ENCODE measurements at regions not wholly inside any gene's neighbourhood (a gene's known extent, or its start where the extent isn't known, plus 50 kb on each side); places are given as distances from the start of the nearest gene placed in this dataset.
"Not testable (repeated sequence)": the region's sequence is repeated elsewhere in the genome, so short reads cannot be mapped to it uniquely, and the experiment has no call there.

DNA sequence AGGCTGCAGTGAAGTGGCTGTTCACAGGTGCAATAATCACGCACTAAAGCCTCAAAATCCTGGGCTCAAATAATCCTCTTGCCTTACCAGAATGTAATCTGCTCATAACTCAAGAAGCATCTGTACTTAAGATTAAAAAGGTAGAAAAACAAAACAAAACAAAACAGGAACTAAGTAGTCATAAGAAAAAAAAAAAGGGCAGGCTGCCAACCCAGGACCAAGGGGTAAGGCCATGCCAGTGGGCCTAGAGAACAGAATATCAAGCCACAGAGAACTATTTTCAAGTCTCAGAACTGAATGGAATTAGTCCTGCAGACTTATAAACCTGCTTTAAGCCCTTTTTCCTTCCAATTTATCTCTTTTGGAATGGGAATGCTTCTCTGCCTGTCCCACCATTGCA is 64.8 kb upstream of the TBC1D3K start:
- DNase-seq (ENCODE audit: insufficient read length, low spot score) (no peak), FAIRE-seq (no peak)

DNA sequence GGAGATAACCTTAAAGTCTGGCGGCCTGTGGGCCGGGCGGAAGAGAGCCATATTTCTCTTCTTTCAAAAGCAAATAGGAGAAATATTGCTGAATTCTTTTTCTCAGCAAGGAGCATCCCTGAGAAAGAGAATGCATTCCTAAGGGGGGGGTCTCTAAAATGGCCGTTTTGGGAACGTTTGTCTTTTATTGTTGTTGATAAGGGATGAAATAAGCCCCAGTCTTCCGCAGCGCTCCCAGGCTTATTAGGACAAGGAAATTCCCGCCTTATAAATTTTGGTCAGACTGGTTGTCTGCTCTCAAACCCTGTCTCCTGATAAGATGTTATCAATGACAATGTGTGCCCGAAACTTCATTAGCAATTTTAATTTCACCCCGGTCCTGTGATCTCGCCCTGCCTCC is 65.8 kb upstream of the TBC1D3K start:
- not testable (repeated sequence) for FAIRE-seq; DNase-seq (ENCODE audit: insufficient read length, low spot score)

DNA sequence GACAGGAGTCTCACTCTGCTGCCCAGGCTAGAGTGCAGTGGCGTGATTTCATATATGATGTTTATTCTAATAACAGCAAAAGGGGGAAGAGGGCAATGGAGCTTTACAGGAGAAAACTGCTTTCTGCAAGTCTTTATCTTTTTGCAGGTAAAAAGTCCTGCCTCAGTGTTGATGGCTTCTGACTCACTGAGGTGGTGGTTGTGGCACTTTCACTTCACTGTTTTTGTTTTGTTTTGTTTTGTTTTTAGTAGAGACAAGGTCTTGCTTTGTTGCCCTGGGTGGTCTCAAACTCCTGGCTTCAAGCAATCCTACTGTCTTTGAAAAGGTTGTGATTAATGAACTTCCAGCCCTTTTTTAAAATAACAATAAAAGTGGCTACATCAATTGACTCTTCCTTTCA is 68.0 kb upstream of the TBC1D3K start:
- DNase-seq (ENCODE audit: insufficient read length, low spot score): no peak
- no peak for FAIRE-seq

DNA sequence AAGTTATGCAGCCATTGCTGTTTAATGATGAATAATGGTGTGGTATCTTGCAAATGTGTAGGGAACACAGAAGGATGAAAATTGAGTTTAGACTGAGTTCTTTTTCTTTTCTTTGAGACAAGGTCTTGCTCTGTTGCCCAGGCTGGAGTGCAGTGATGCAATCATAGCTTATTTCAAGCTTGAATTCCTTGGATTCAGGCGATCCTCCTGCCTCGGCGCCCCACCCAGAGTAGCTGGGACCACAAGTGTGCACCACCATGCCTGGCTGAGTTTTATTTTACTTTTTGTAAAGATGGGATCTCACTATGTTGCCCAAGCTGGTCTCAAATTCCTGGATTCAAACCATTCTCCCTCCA is 74.6 kb upstream of the TBC1D3K start:
- DNase-seq (ENCODE audit: insufficient read length, low spot score) (no peak), FAIRE-seq (no peak)

DNA sequence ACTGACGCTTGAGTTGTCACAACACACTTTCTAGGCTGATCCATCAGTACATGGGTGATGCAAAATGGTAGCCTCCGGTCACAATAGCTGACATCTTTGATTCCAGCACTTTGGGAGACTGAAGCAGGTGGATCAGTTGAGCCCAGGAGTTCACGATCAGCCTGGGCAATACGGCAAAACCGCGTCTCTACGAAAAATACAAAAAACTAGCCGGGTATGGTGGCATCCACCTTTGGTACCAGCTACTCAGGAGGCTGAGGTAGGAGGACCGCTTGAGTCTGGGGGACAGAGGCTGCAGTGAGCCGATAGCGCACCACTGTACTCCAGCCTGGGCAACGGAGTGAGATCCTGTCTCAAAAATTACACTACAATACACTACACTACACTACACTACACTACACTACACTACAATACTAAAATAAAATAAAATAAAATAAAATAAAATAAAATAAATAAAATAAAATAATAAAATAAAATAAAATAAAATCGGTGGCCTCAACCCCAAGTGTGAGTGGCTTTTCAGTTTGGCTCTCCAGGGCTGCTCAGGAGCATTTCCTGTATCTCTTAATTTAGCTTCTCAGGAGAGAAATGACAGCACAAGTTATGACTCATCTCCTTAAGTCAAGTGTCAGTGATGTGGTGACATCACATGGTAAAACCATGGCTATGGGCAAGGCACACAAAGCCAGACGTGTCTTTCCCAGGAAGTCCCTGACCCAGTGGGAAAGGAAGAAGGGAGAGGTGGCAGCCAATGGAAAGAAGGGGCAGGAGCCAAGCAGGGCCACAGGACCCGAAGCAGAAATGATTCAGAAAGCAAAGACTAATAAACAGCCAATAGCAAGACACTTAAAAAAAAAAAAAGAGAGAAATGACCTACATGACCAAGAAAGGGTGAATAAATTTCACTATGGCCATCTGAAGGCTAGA is 75.3 kb upstream of the TBC1D3K start:
- FAIRE-seq (no peak), DNase-seq (ENCODE audit: insufficient read length, low spot score) (peak; percentile 96)

DNA sequence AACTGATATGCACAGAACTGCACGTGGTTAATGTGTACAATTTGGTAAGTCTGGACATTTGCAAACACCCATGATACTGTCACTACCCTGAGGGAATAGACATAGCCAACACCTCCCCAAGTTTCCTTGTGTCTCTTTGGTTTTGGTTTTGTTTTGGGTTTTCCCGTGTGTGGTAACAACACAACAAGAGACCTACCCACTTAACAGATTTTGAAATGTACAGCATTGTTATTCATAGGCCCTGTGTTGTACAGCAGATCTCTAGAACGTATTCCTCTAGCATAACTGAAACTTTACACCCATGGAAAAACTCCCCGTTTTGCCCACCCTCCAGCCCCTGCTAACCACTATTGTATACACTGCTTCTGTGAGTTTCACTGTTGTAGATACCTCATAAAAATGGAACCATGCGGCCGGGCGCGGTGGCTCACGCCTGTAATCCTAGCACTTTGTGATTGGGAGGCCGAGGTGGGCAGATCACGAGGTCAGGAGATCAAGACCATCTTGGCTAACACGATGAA is 76.3 kb upstream of the TBC1D3K start:
- DNase-seq (ENCODE audit: insufficient read length, low spot score) (no peak), FAIRE-seq (no peak)

DNA sequence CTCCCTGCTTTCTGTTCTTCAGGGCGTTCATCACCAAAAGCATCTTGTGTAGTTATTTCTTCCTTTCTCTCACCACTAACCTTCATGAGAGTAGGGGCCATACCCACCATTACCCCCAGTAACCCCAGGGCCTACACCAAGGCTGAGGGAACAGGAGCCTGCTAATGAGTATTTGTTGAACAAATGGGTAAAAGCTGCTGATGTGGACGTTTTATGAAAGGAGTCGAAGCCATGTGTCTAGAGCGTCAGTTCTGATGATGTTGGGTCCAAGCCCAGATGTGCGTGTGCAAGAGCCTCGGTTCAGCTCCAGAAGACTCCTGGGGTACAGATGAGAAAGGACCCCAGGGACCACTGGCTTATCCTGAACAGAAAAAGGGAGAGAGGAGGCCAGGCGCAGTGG is 77.1 kb upstream of the TBC1D3K start:
- no peak for FAIRE-seq
- no peak for DNase-seq (ENCODE audit: insufficient read length, low spot score)

DNA sequence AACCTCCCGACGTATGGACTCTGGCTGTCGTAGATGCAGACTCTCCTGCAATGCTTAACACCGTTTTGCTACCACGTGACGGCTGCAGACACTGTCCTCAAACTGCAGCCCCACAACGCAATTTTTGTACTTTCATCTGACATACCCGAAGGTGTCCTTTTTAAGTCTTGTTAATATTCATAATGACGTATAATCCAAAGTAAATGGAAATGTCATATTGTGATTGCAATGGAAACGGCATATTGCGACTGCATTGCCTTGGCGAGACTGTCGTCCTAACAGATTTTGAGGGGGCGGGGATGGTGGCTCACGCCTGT is 79.3 kb upstream of the TBC1D3K start:
- FAIRE-seq (no peak), DNase-seq (ENCODE audit: insufficient read length, low spot score) (no peak)

DNA sequence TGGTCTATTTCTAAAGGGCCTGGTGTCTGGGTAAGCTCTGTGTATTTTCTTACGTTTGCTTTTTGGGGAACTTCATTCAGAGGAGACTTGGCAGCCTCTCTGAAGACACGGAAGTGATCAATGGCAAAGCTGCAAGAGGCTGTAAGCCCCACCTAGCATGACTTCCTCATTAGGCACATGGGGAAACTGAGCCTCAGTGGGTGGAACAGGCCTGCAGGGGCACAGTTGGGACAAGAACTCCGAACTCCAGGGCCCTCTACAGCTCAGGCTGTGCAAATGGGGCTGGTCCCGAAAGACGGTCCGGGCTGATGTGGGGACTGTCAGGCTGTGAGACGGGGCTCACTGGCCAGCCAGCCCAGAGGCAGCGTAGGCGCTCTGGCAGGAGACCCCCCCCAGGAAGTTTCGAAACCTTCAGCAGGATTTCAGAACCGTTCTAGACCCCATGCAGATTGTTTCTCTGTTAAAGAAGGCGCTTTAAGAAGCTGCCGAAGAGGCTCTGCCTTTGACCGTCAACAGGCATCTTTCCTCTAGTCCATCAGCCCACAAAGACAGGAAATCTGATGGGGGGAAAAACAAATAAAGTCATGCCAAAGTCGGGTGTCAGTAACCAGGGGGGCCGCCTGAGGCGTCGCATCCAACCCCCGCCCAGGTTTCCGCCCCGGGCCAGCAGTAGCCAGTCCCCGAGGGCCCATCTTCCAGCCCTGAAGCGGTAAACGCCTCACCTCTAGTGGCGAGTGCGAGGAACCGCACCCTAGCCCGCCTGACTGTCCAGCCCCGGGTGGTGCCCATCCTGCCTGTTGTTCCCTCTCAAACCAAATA is 79.8 kb upstream of the TBC1D3K start:
- peak; percentile 71 for DNase-seq (ENCODE audit: insufficient read length, low spot score)
- FAIRE-seq: no peak

DNA sequence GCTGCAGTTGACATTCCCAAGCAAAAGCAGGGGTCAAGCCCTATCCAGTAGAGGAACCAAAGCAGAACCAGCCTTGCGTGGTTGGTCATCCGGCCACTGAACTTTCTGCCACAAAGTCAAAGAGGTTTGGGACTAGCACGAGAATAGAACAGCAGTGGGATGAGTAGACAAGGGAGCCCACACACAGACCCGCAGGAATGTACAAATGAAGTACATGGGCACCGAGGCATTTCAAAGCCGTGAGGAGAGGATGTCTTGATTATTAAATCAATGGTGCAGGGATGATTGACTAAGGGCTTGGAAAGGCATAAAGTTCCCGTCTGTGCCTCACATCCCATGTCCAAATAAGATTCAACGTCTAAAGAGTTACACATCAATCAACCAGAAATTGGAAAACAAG is 81.8 kb upstream of the TBC1D3K start:
- FAIRE-seq (no peak), DNase-seq (ENCODE audit: insufficient read length, low spot score) (no peak)

DNA sequence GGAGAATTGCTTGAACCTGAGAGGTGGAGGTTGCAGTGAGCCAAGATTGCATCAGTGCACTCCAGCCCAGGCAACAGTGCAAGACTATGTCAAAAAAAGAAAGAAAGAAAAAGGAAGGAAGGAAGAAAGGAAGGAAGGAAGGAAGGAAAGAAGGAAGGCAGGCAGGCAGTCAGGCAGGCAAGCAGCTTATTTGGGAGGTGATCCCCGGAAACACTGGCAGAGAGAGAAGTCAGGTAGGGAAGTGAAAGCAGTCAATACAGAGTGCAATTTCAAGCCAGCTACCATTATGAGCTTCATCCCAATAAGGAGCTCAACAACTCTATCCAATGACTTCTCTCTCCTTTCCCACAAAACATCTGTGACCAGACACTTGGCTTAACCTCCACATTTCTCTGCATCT is 83.0 kb upstream of the TBC1D3K start:
- FAIRE-seq: no peak
- DNase-seq (ENCODE audit: insufficient read length, low spot score): no peak

DNA sequence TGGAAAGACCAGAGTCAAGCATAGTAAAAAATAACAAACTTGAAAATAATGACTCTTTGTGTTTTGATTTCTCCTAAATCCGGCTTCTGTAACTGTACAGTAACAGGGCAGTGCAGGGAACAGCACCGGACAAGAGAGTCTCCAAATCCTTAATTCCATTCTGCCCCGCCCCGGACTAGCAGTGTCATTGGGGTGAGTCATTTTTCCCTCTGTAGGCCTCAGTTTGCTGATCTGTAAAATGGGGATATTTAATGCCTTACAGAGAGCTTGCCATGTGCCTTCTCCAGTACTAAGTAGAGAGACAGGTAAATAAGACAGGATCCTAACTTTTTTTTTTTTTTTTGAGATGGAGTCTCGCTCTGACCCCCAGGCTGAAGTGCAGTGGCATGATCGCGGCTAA is 83.6 kb upstream of the TBC1D3K start:
- DNase-seq (ENCODE audit: insufficient read length, low spot score): no peak
- no peak for FAIRE-seq

DNA sequence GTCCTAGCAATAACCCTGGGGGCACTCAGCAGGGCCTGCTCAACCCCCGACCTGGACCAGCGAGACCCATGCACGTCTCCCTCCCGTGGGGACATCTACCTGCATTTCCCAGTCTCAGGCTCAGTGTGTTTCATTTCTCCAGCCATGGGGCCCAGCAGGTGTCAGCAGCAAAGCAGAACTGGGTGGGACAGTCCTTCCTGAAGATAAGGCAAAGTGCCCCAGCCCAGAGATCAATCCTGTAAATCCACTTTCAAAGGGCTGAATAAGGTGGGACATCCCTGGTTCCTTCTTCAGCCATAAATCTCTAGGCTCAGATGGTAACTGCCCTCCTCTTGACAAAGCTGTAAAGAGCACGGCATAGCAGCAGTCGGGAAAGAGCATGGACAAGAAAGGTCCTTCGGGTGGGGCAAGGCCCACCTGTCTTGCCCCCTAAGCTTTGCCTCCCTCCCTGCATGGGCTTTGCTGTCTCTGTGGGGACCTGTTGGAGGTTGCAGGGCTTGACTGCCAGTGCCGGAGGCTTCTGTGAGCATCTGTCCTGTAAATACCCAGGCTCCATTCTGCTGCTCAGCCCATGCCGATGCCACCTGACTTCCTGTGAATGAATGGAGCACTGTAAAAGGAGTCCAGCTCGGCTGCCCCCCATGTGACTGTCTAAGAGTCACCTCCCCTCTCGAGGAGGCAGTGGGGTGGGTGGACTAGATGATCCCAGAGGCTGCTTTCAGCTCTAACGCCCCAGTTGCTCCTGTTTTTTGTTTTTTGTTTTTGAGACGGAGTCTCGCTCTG is 84.8 kb upstream of the TBC1D3K start:
- DNase-seq (ENCODE audit: insufficient read length, low spot score): no peak
- no peak for FAIRE-seq

DNA sequence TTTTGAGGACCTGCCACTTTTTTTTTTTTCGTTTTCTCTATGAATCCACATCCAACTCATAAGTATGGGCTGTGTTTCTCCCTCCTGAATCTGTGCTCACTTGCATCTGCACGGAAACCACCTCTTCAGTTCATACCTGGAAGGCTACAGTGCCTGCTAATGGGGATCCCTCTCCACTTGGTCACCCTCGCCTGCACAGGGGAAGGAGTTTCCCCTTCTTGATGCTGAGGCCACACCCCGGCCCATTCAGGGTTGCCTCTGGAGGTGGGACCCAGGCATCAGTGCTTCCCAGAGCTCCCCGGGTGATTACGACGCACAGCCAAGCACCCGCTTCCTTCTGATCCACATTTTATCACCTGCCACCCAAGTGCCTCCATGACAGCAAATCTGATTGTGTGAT is 85.9 kb upstream of the TBC1D3K start:
- DNase-seq (ENCODE audit: insufficient read length, low spot score) (no peak), FAIRE-seq (no peak)

DNA sequence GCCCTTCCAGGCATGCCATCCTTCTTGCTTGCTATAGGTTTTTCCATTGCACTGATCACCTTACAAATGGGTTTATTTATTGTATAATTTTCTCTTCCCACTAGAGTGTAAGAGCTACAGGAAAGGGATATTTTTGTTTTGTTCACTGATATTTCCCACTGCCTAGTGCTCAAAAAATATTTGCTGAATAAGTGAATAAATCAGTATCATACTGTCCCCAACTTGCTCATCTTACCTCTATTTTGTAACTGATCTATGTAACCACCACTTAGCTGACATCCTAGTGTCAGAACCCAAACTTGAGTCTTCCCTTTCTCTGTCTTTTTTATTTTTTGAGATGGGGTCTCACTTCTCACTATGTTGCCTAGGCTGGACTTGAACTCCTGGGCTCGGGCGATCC is 87.6 kb upstream of the TBC1D3K start:
- FAIRE-seq (no peak), DNase-seq (ENCODE audit: insufficient read length, low spot score) (no peak)

DNA sequence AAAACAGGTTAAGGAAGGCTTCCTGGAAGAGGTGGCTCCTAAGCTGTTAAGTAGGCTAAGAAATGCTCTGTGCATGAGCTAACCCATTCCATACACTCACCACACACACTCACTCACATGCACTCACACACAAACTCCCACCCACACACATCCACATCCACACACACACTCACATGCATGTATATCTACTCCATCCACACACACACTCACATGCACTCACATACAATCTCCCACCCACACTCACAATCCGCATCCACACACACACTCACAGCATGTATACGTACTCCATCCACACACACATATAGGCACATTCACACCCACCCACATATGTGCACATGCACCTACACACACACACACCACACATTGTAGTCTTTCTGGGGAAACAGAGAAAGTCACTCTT is 89.3 kb upstream of the HNF1B start:
- DNase-seq (ENCODE audit: insufficient read length, low spot score) (no peak), FAIRE-seq (no peak)

DNA sequence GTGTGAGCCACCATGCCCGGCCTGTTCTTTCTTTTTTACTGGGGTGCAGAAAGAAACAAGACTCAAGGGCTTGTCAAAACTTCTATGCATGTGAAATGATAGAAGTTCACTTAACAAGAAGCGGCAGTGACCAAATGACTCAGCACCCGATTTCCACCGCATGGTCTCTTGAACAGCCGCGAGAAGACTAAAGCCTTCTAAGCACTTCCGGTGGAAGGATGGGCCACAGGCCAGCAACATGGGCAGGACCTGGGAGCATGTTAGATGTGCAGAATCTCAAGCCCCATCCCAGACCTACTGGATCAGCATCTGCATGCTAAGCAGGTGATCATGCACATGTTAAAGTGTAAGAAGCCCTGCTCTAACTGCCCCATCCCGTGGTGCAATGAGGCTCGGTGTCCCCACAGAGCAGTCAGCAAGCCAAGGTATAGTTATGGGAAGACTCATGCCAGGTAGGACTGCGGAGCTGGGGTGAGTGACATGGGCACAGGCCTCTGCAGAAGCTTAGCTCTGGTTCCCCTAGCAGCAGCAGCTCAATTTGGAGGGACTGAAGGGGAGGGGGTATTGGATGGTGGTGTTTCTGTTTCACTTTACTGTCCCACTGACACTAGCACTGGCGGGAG is 88.5 kb upstream of the HNF1B start:
- no peak for DNase-seq (ENCODE audit: insufficient read length, low spot score)

DNA sequence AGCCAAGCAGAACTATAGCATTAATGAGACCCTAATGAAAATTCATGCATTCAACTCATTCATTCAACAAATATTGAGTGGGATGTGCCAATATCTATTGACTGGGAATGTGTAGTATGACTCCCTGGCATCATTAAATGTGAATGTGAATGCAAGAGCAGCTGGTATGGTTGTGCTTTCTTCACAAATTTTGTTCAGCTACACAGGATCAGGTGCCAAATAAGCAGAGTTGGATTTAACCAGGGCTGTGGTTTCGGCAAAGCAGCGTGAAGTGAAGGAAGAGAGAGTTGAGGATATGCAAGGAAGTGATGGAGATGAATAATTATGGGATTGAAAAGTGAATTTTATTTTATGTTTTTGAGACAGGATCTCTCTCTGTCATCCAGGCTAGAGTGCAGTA is 87.1 kb upstream of the HNF1B start:
- DNase-seq (ENCODE audit: insufficient read length, low spot score) (no peak), FAIRE-seq (no peak)

More for the DNA sequence above, 88.5 kb upstream of the HNF1B start:
- no peak for FAIRE-seq

DNA sequence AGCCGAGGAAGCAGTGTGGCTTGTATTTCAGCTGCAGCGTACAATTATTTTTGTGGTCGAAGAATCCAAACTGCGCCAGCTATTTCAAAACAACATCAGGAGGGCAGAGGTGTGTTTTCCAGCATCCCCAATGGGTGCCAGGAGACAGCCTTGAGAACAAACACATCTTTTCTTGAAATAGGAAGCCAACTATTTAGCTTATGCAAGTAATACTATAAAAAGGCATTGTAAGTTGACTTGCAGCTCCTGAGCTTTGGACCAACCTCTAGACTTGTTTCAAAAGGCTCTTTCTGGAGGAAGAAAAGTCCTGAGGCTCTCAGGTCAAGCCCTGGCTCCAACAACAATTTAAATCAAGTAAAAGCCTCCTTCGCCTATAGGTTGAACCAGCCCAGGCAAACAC is 86.6 kb upstream of the HNF1B start:
- DNase-seq (ENCODE audit: insufficient read length, low spot score) (no peak), FAIRE-seq (no peak)

DNA sequence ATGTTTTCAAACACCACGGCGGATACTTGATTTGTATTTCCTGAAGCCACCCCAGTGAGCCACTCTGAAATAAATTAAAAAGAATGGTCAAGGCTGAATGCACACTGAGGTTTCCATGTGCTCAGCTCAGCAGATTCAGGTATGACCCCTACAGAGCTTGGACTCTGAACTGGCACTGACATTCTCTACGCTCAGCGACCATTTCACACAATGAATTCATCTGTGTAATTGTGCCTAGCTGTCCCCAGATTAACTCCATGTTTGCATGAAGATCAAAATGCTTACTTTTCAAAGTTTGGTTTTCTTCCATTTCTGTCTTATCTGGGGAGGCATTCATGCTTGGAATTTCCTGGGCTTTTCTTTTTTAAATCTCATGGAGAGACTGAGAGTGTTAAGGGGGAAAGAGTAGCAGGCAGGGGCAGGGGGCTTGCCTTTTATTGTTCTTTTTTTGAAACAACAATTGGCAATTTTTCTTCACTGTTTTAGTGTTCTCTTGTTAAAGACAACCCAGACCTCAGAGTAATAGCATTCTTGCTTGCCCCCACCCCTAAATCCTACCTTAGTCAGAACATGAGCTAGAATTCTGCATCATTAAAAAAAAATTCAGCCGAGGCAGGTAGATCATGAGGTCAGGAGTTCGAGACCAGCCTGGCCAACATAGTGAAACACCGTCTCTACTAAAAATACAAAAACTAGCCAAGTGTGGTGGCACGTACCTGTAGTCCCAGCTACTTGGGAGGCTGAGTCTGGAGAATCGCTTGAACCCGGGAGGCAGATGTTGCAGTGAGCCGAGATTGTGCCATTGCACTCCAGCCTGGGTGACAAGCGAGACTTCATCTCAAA is 85.5 kb upstream of the HNF1B start:
- FAIRE-seq: no peak
- DNase-seq (ENCODE audit: insufficient read length, low spot score): no peak

Data from HTR-8/SVneo (cell line).